HCT116 (cell line): ENCODE measurements at regions not wholly inside any gene's neighbourhood (a gene's known extent, or its start where the extent isn't known, plus 50 kb on each side); places are given as distances from the start of the nearest gene placed in this dataset.
"Not testable (repeated sequence)": the region's sequence is repeated elsewhere in the genome, so short reads cannot be mapped to it uniquely, and the experiment has no call there.

Experiments
- CBX3 ChIP-seq: IDR thresholded peaks from 2 replicates; pipeline ENCODE4 v1.6.1; 2012; ENCODE audit warnings: low read depth
- EGR1 ChIP-seq: IDR thresholded peaks from 2 replicates; pipeline ENCODE4 v1.6.1; 2012; ENCODE audit warnings: low read depth
- EZH2phosphoT487 ChIP-seq: fragments of 200-600 bp; IDR thresholded peaks from 2 replicates; pipeline ENCODE4 v1.6.1; 2018; ENCODE audit warnings: antibody characterized with exemption, borderline replicate concordance
- POLR2A ChIP-seq: IDR thresholded peaks from 2 replicates; pipeline ENCODE4 v1.7.0; 2011; ENCODE audit warnings: borderline replicate concordance; ENCODE audit not compliant: insufficient read depth, insufficient read length; ENCODE audit errors: extremely low read depth
- POLR2AphosphoS5 ChIP-seq: IDR thresholded peaks from 2 replicates; pipeline ENCODE4 v1.6.1; 2011; ENCODE audit warnings: mild to moderate bottlenecking, low read depth, low read length, moderate library complexity
- RAD21 ChIP-seq: IDR thresholded peaks from 2 replicates; pipeline ENCODE4 v1.6.1; 2012; ENCODE audit warnings: low read depth, mild to moderate bottlenecking
- SP1 ChIP-seq: IDR thresholded peaks from 2 replicates; pipeline ENCODE4 v1.6.1; 2012; ENCODE audit warnings: low read depth
- TCF7L2 ChIP-seq: IDR thresholded peaks from 2 replicates; pipeline ENCODE4 v1.7.0; 2011; ENCODE audit warnings: borderline replicate concordance, inconsistent platforms; ENCODE audit not compliant: insufficient read depth, insufficient read length; ENCODE audit errors: extremely low read depth
- YY1 ChIP-seq: IDR thresholded peaks from 2 replicates; pipeline ENCODE4 v1.6.1; 2011; ENCODE audit warnings: low read length, low read depth, moderate library complexity, mild to moderate bottlenecking; ENCODE audit not compliant: insufficient replicate concordance; ENCODE audit errors: extremely low read depth
- ZFX ChIP-seq: fragments of 450-650 bp; IDR thresholded peaks from 2 replicates; pipeline ENCODE4 v1.6.1; 2017
- TF ChIP-seq, protein P1 (sequence below), 3 experiments: fragments of 200-600 bp in 1 of 3; sonication (generic) in 1 of 3; IDR thresholded peaks in 2 of 3; conservative IDR thresholded peaks in 1 of 3; 2 replicates each; pipeline ENCODE4 v1.5.1; 2012 to 2017; ENCODE audit warnings: low read depth in 2 of 3, low read length in 2 of 3, antibody characterized with exemption in 1 of 3, borderline replicate concordance in 1 of 3, control low read depth in 1 of 3, mild to moderate bottlenecking in 1 of 3, mixed read lengths in 1 of 3, mixed run types in 1 of 3, moderate library complexity in 1 of 3; ENCODE audit not compliant: insufficient read depth in 1 of 3
- TF ChIP-seq, protein P2 (sequence below): IDR thresholded peaks from 2 replicates; pipeline ENCODE4 v1.6.1; 2012; ENCODE audit warnings: low read depth

DNA sequence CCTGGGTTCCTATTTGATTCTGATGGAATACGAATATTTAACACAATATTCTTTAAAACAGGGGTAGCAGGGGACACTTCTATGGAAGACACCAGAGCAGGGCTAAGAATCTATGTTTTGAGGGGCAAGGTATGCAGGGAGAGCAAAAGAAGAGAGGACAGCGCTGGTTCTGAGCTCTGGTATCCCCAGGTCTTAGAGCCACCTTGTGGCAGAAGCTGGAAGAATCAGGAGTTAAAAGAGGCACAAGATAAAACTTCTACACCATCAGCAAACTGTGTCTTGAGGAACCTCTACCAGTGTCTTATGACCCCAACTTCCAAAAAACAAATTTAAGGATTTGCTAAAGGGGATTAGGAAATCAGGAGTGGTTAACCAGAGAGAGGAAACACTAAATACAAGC, 894.8 kb downstream of the TUBA3C start:
- TF ChIP-seq POLR2AphosphoS5, YY1, SP1, ZFX, POLR2A, RAD21, EGR1, CBX3, EZH2phosphoT487, TCF7L2: not testable (repeated sequence)
- TF ChIP-seq, protein P1, sequence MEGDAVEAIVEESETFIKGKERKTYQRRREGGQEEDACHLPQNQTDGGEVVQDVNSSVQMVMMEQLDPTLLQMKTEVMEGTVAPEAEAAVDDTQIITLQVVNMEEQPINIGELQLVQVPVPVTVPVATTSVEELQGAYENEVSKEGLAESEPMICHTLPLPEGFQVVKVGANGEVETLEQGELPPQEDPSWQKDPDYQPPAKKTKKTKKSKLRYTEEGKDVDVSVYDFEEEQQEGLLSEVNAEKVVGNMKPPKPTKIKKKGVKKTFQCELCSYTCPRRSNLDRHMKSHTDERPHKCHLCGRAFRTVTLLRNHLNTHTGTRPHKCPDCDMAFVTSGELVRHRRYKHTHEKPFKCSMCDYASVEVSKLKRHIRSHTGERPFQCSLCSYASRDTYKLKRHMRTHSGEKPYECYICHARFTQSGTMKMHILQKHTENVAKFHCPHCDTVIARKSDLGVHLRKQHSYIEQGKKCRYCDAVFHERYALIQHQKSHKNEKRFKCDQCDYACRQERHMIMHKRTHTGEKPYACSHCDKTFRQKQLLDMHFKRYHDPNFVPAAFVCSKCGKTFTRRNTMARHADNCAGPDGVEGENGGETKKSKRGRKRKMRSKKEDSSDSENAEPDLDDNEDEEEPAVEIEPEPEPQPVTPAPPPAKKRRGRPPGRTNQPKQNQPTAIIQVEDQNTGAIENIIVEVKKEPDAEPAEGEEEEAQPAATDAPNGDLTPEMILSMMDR (IDR thresholded peaks at IDR 0.05 in 2 of 3, conservative IDR thresholded peaks at IDR 0.05 in 1 of 3; ENCODE audit: borderline replicate concordance in 1 of 3, insufficient read depth in 1 of 3, low read depth in 2 of 3, low read length in 2 of 3): not testable (repeated sequence)
- TF ChIP-seq, protein P2, sequence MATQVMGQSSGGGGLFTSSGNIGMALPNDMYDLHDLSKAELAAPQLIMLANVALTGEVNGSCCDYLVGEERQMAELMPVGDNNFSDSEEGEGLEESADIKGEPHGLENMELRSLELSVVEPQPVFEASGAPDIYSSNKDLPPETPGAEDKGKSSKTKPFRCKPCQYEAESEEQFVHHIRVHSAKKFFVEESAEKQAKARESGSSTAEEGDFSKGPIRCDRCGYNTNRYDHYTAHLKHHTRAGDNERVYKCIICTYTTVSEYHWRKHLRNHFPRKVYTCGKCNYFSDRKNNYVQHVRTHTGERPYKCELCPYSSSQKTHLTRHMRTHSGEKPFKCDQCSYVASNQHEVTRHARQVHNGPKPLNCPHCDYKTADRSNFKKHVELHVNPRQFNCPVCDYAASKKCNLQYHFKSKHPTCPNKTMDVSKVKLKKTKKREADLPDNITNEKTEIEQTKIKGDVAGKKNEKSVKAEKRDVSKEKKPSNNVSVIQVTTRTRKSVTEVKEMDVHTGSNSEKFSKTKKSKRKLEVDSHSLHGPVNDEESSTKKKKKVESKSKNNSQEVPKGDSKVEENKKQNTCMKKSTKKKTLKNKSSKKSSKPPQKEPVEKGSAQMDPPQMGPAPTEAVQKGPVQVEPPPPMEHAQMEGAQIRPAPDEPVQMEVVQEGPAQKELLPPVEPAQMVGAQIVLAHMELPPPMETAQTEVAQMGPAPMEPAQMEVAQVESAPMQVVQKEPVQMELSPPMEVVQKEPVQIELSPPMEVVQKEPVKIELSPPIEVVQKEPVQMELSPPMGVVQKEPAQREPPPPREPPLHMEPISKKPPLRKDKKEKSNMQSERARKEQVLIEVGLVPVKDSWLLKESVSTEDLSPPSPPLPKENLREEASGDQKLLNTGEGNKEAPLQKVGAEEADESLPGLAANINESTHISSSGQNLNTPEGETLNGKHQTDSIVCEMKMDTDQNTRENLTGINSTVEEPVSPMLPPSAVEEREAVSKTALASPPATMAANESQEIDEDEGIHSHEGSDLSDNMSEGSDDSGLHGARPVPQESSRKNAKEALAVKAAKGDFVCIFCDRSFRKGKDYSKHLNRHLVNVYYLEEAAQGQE: not testable (repeated sequence)
